Breast epithelium (tissue), 4 donors: ENCODE measurements at regions not wholly inside any gene's neighbourhood (a gene's known extent, or its start where the extent isn't known, plus 50 kb on each side); places are given as distances from the start of the nearest gene placed in this dataset.
"Not testable (repeated sequence)": the region's sequence is repeated elsewhere in the genome, so short reads cannot be mapped to it uniquely, and the experiment has no call there.

ENCODE experiments used
- DNase-seq, 2 donors: peaks; one replicate each; pipeline ENCODE4 v3.0.0-alpha.2; 2019; ENCODE audit warnings: low spot score in 2 of 2
- H3K27ac ChIP-seq, 2 donors: fragments of 200-600 bp; sonication (generic) in 1 of 2; one replicate each; pipeline ENCODE4 v1.5.1; 2016 to 2019; ENCODE audit warnings: mild to moderate bottlenecking in 1 of 2
- H3K27me3 ChIP-seq, 2 donors: fragments of 200-600 bp; sonication (generic) in 1 of 2; one replicate each; pipeline versions ENCODE4 v1.5.1 to v1.6.0; 2017 to 2019; ENCODE audit warnings: control low read depth in 1 of 2, mild to moderate bottlenecking in 1 of 2
- H3K36me3 ChIP-seq: fragments of 200-600 bp; one replicate; pipeline ENCODE4 v1.5.1; 2019
- H3K4me1 ChIP-seq, 2 donors: fragments of 200-600 bp; sonication (generic); one replicate each; pipeline ENCODE4 v1.5.1; 2016 to 2019; ENCODE audit warnings: control low read depth in 1 of 2
- H3K4me3 ChIP-seq, 3 donors: fragments of 200-600 bp; sonication (generic); 1 replicate in 2 of 3; 2 replicates in 1 of 3; pipeline ENCODE4 v1.5.1; 2016 to 2019; ENCODE audit warnings: mild to moderate bottlenecking in 3 of 3, moderate library complexity in 2 of 3
- H3K9me3 ChIP-seq, 2 donors: fragments of 200-600 bp; sonication (generic) in 1 of 2; one replicate each; pipeline ENCODE4 v1.5.1; 2016 to 2019; ENCODE audit warnings: control low read depth in 1 of 2
- POLR2A ChIP-seq: fragments of 450-650 bp; IDR thresholded peaks from one replicate; pipeline ENCODE4 v1.6.1; 2016; ENCODE audit warnings: antibody characterized with exemption, mild to moderate bottlenecking, moderate library complexity
- POLR2AphosphoS5 ChIP-seq, 3 donors: sonication (generic); formaldehyde crosslinking; IDR thresholded peaks; one replicate each; pipeline ENCODE4 v1.6.1; 2017; ENCODE audit warnings: antibody characterized with exemption in 3 of 3
- intact Hi-C: fragments of 100-400 bp; cut with DNase I; formaldehyde crosslinking; loops from one replicate; pipeline ENCODE4 v1.15.1; 2023; ENCODE audit warnings: low total_unique reads
- TF ChIP-seq, protein P1 (sequence below), 3 donors: fragments of 450-650 bp; IDR thresholded peaks; one replicate each; pipeline ENCODE4 v1.5.1; 2016 to 2017; ENCODE audit warnings: antibody characterized with exemption in 3 of 3, mild to moderate bottlenecking in 3 of 3, moderate library complexity in 3 of 3

DNA sequence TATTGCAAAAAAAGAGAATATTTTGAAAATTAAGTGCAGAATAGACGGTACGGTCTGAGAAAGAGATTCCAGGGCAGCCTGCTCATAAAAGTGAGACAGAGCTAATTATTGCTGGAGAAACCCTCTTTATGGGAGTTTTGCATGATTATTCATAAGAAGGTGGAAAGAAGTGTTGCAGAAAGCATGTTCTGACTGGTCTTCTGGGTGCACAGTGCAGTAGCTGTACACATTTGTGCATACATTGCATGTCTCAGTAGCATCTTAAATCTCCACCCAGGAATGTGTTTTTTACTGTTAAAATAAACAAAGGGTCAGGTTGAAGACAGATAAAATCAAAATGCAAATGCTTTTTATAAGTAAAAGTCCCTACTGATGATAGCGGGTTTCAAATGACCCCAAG lies 1813.6 kb upstream of the DEFB115 start:
- Histone ChIP-seq H3K27ac (no peak overlapping the region), H3K36me3 (no peaks in the 10 kb centered on the region), H3K4me3 (peak overlapping the region in 1 of 3 donors; percentile 43), H3K4me1 (no peaks in the 10 kb centered on the region), H3K27me3 (peaks cover 0 to 14% of the 10 kb centered on the region in 2 donors), H3K9me3 (peaks cover 4 to 6% of the 10 kb centered on the region in 2 donors)
- DNase-seq = no peak
- intact Hi-C loops = no loop called here
- TF ChIP-seq POLR2AphosphoS5 (IDR thresholded peaks at IDR 0.05) = no peak
- TF ChIP-seq, protein P1, sequence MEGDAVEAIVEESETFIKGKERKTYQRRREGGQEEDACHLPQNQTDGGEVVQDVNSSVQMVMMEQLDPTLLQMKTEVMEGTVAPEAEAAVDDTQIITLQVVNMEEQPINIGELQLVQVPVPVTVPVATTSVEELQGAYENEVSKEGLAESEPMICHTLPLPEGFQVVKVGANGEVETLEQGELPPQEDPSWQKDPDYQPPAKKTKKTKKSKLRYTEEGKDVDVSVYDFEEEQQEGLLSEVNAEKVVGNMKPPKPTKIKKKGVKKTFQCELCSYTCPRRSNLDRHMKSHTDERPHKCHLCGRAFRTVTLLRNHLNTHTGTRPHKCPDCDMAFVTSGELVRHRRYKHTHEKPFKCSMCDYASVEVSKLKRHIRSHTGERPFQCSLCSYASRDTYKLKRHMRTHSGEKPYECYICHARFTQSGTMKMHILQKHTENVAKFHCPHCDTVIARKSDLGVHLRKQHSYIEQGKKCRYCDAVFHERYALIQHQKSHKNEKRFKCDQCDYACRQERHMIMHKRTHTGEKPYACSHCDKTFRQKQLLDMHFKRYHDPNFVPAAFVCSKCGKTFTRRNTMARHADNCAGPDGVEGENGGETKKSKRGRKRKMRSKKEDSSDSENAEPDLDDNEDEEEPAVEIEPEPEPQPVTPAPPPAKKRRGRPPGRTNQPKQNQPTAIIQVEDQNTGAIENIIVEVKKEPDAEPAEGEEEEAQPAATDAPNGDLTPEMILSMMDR (IDR thresholded peaks at IDR 0.05) = no peak
- TF ChIP-seq POLR2A = no peak

DNA sequence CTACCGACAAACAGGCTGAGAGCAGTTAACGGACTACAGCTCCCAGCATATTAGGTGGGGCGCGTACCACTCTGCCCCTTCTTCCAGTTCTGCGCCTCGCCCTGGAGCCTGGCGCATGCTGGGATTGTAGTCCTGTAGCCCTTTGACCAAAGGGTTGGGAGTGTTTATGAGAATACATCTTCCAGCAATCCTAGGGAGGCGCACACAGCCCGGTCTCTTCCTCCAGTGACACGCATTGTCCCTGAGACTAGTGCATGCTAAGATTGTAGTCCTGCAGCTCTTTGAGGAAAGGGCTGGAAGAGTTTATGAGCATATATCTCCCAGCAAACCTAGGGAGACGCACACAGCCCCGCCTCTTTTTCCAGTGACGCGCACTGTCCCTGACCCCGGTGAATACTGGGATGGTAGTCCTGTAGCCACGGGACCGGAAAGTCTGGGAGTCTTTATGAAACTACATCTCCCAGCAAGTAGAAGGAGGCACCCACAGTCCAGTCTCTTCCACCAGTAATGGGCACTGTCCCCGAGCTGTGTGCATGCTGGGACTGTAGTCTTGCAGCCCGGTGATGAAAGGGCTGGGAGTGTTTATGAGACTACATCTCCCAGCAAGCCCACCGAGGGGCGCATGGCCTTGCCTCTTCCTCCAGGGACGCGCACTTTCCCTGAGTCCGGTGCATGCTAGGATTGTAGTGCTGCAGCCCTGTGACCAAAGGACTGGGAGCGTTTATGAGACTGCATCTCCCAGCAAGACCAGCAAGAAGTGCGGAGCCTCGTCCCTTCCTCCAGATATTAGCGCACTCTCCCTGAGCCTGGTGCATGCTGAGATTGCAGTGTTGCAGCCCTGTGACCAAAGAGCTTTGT lies 1812.2 kb upstream of the DEFB115 start:
- Histone ChIP-seq H3K4me3 (peak overlapping the region in 1 of 3 donors; percentile 33), H3K27me3 (peaks cover 0 to 14% of the 10 kb centered on the region in 2 donors), H3K9me3 (peaks cover 10 to 14% of the 10 kb centered on the region in 2 donors)
- DNase-seq = peak in 1 of 2 donors; percentile 52
- H3K4me1 ChIP-seq, H3K27ac ChIP-seq, H3K36me3 ChIP-seq, intact Hi-C loops: not testable (repeated sequence)

GRCh38 chr20:29447517-29448484 lies 1809.7 kb upstream of the DEFB115 start:
- intact Hi-C loops, H3K36me3 ChIP-seq, H3K4me1 ChIP-seq, H3K27ac ChIP-seq, DNase-seq: not testable (repeated sequence)
- Histone ChIP-seq H3K9me3 (peaks cover 10 to 14% of the 10 kb centered on the region in 2 donors), H3K4me3 (peak overlapping the region in 1 of 3 donors; percentile 11), H3K27me3 (peaks cover 0 to 14% of the 10 kb centered on the region in 2 donors)

GRCh38 chr20:29448806-29449470 lies 1808.5 kb upstream of the DEFB115 start:
- H3K36me3 ChIP-seq = no peaks in the 10 kb centered on the region
- H3K27ac ChIP-seq = no peak overlapping the region
- H3K9me3 ChIP-seq = peaks cover 10 to 14% of the 10 kb centered on the region in 2 donors
- no peak for TF ChIP-seq POLR2A
- TF ChIP-seq, protein P1 (IDR thresholded peaks at IDR 0.05) = no peak
- no peak for TF ChIP-seq POLR2AphosphoS5 (IDR thresholded peaks at IDR 0.05)
- H3K4me3 ChIP-seq = no peak overlapping the region
- intact Hi-C loops = no loop called here
- DNase-seq = no peak
- no peaks in the 10 kb centered on the region for H3K4me1 ChIP-seq
- H3K27me3 ChIP-seq = peaks cover 0 to 14% of the 10 kb centered on the region in 2 donors

GRCh38 chr20:29452186-29452585 lies 1805.3 kb upstream of the DEFB115 start:
- Histone ChIP-seq H3K27ac (no peak overlapping the region), H3K4me1 (no peaks in the 10 kb centered on the region), H3K9me3 (peaks cover 6 to 14% of the 10 kb centered on the region in 2 donors), H3K4me3 (no peak overlapping the region), H3K36me3 (no peaks in the 10 kb centered on the region), H3K27me3 (peaks cover 0 to 4% of the 10 kb centered on the region in 2 donors)
- DNase-seq = no peak
- intact Hi-C loops = no loop called here
- TF ChIP-seq POLR2AphosphoS5 (IDR thresholded peaks at IDR 0.05) (no peak), POLR2A (no peak)
- TF ChIP-seq, protein P1 (IDR thresholded peaks at IDR 0.05) = no peak

GRCh38 chr20:29456987-29457693 lies 1800.3 kb upstream of the DEFB115 start:
- H3K27ac ChIP-seq, H3K4me3 ChIP-seq, H3K27me3 ChIP-seq, H3K9me3 ChIP-seq, intact Hi-C loops, H3K36me3 ChIP-seq, H3K4me1 ChIP-seq, DNase-seq: not testable (repeated sequence)
